Bronchial epithelial cell (primary cell): ENCODE measurements at regions not wholly inside any gene's neighbourhood (a gene's known extent, or its start where the extent isn't known, plus 50 kb on each side); places are given as distances from the start of the nearest gene placed in this dataset.
"Not testable (repeated sequence)": the region's sequence is repeated elsewhere in the genome, so short reads cannot be mapped to it uniquely, and the experiment has no call there.

Experiments used
- DNase-seq: peaks from one replicate; pipeline ENCODE4 v3.0.0-alpha.2; 2010; ENCODE audit warnings: low read depth
- FAIRE-seq: peaks from 2 replicates; lab custom pipeline; 2011; peaks lifted over from hg19 to GRCh38; lab: Jason Lieb, UNC
- H3K27me3 ChIP-seq: 2 replicates; pipeline ENCODE4 v1.5.1; 2011; ENCODE audit warnings: low read length; ENCODE audit not compliant: control insufficient read depth, insufficient read depth
- H3K36me3 ChIP-seq: 2 replicates; pipeline ENCODE4 v1.5.1; 2011; ENCODE audit warnings: low read length; ENCODE audit not compliant: control insufficient read depth, insufficient read depth
- H3K4me3 ChIP-seq: 2 replicates; pipeline ENCODE4 v1.5.1; 2011; ENCODE audit warnings: mild to moderate bottlenecking, low read depth, low read length, control low read depth
- CTCF ChIP-seq: IDR thresholded peaks from 2 replicates; pipeline ENCODE4 v1.5.1; 2011; ENCODE audit warnings: mild to moderate bottlenecking, moderate library complexity, low read length, control low read depth, inconsistent platforms; ENCODE audit not compliant: insufficient read depth, severe bottlenecking

- no peak for FAIRE-seq
- TF ChIP-seq CTCF = no peak
- H3K36me3 ChIP-seq = no peaks in the 10 kb centered on the region
- no peak for DNase-seq
- no peak overlapping the region for H3K4me3 ChIP-seq
- H3K27me3 ChIP-seq = no peaks in the 10 kb centered on the region
These were observed 535.0 kb downstream of the RFPL4B start for GRCh38 chr6:112881828-112882780.

GRCh38 chr6:112883095-112883494, 536.0 kb downstream of the RFPL4B start:
- H3K36me3 ChIP-seq = no peaks in the 10 kb centered on the region
- no peaks in the 10 kb centered on the region for H3K27me3 ChIP-seq
- DNase-seq (no peak), FAIRE-seq (no peak)
- no peak overlapping the region for H3K4me3 ChIP-seq
- no peak for TF ChIP-seq CTCF

GRCh38 chr6:112886415-112886814, 539.3 kb downstream of the RFPL4B start:
- no peaks in the 10 kb centered on the region for H3K36me3 ChIP-seq
- H3K4me3 ChIP-seq = no peak overlapping the region
- FAIRE-seq = no peak
- TF ChIP-seq CTCF = no peak
- DNase-seq = no peak
- no peaks in the 10 kb centered on the region for H3K27me3 ChIP-seq

GRCh38 chr6:112887424-112887823, 540.3 kb downstream of the RFPL4B start:
- not testable (repeated sequence) for H3K36me3 ChIP-seq, FAIRE-seq, DNase-seq, H3K4me3 ChIP-seq, H3K27me3 ChIP-seq

- no peak for FAIRE-seq
- no peak for TF ChIP-seq CTCF
- Histone ChIP-seq H3K27me3 (no peaks in the 10 kb centered on the region), H3K4me3 (no peak overlapping the region), H3K36me3 (no peaks in the 10 kb centered on the region)
- DNase-seq = no peak
These were observed 552.4 kb downstream of the RFPL4B start for GRCh38 chr6:112899541-112899940.

- H3K27me3 ChIP-seq = no peaks in the 10 kb centered on the region
- FAIRE-seq (no peak), DNase-seq (no peak)
- no peak overlapping the region for H3K4me3 ChIP-seq
- H3K36me3 ChIP-seq = no peaks in the 10 kb centered on the region
- TF ChIP-seq CTCF = no peak
These were observed 556.2 kb downstream of the RFPL4B start for GRCh38 chr6:112903361-112903760.
